HFF-Myc (cell line): ENCODE measurements at regions not wholly inside any gene's neighbourhood (a gene's known extent, or its start where the extent isn't known, plus 50 kb on each side); places are given as distances from the start of the nearest gene placed in this dataset.

ENCODE experiments used
- DNase-seq: peaks from one replicate; pipeline ENCODE4 v3.0.0-alpha.2; 2011; ENCODE audit warnings: low read depth; ENCODE audit errors: extremely low read depth
- H3K4me3 ChIP-seq: replicated peaks from 2 replicates; pipeline ENCODE4 v1.5.1; 2011; ENCODE audit warnings: low read depth, mild to moderate bottlenecking, control low read depth, low read length
- TF ChIP-seq, protein P1 (sequence below): IDR thresholded peaks from 2 replicates; pipeline ENCODE4 v1.5.1; 2012; ENCODE audit warnings: mild to moderate bottlenecking, low read depth, low read length, control low read depth; ENCODE audit errors: missing control alignments

DNA sequence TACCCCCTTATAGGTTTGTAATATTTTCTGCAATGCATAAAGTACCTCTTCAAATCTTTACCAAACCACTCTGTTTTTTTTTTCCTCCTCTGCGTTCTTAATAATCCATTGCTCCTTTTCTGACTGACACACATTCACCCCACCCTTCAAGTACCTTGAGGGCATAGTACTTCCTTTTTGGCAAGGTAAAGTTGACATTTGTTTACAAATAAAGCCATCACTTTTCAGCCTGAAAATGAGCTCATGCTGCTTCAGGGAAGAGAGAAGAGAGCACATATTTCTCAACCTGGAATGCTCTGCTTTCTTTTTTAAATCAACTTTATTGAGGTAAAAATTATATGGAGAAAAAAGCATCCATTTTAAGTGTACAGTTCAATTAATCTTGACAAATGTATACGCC is 113.9 kb downstream of the AGTR2 start:
- no peak overlapping the region for H3K4me3 ChIP-seq
- TF ChIP-seq, protein P1, sequence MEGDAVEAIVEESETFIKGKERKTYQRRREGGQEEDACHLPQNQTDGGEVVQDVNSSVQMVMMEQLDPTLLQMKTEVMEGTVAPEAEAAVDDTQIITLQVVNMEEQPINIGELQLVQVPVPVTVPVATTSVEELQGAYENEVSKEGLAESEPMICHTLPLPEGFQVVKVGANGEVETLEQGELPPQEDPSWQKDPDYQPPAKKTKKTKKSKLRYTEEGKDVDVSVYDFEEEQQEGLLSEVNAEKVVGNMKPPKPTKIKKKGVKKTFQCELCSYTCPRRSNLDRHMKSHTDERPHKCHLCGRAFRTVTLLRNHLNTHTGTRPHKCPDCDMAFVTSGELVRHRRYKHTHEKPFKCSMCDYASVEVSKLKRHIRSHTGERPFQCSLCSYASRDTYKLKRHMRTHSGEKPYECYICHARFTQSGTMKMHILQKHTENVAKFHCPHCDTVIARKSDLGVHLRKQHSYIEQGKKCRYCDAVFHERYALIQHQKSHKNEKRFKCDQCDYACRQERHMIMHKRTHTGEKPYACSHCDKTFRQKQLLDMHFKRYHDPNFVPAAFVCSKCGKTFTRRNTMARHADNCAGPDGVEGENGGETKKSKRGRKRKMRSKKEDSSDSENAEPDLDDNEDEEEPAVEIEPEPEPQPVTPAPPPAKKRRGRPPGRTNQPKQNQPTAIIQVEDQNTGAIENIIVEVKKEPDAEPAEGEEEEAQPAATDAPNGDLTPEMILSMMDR = no peak
- no peak for DNase-seq

DNA sequence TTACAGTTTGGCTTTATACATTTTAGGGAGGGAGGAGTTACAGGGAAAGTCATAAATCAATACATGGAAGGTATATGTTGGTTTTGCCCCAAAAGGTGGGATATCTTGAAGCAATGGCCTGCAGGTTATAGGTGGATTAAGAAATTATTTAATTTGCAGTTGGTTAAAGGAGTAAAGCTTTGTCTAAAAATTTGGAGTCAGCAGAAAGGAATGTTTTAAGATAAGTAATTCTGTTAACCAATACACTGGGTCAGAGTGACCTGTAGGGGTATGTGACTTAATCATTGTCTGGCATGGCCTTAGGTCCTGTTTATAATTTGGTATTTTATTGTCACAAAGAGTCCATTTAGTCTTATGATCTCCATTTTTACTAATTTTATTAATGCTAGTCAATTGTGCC is 115.0 kb downstream of the AGTR2 start:
- H3K4me3 ChIP-seq = no peak overlapping the region
- DNase-seq = no peak
- TF ChIP-seq, protein P1 = no peak

DNA sequence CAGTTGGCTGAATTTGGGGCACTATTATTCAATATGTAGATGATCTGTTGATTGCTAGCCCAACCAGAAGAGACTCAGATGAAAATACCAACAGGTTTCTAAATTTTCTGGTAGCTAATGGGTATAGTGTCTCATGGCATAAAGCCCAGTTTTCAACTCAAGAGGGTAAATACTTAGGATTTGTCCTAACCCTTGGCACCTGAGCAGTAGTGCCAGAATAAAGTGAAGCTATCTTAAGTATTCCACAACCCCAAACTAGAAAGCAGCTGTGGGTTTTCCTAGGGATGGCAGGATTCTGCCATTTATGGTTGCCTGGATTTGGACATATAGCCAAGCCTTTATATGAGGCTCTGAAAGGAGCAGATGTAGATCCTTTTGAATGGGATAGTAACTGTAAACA is 119.0 kb downstream of the AGTR2 start:
- DNase-seq = no peak
- TF ChIP-seq, protein P1 = no peak
- no peak overlapping the region for H3K4me3 ChIP-seq

DNA sequence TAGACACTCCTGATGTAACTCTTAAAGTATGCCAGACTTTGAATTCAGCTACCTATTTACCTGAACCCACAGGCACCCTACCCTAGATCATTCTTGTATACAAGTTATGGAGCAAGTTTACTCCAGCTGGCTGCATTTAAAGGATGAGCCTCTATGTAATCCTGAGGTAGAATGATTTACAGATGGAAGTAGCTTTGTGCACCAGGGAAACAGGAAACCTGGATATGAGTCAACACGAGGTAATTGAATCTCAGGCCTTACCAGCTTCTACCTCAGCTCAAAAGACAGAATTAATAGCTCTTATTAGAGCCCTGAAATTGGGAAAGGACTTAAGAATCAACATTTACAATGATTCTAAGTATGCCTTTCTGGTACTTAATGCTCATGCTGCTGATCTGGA is 119.8 kb downstream of the AGTR2 start:
- TF ChIP-seq, protein P1 = no peak
- DNase-seq = no peak
- H3K4me3 ChIP-seq = no peak overlapping the region

DNA sequence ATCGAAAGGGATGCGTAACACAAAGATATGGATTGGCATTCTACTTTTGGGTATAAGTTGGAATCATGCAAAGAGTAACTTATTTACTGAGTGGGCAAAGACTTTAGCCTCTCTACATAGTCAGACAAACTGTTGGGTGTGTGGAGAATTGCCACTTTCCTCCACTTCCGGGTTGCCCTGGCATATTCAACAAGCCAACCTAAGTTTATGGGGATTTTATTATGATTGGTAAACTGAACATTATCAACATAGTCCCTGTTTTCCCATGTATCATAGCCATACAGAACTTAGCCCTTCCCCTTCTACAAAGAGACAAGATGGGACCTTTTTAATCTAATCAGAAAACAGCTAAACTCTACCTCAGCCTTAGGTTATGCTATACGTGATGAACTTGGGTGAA is 121.6 kb downstream of the AGTR2 start:
- no peak for DNase-seq
- no peak overlapping the region for H3K4me3 ChIP-seq
- TF ChIP-seq, protein P1 = no peak

DNA sequence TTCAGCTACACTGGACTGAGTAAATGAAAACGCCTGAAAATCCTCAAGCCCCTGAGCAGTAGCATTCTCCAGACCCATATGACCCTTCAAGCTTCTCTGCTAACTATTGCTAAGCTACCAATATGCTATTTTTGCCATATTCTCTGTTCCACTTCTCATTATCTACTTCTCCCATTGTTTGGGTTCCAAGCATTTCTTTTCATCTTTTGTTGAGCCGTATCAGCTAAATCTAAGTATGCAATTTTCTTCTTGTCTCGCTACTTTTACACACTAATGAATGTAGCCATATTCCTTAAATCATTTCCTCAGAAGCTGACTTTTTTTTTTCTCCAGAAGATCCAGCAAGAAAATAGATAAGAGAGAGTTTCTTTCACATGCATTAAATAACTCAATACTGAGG is 128.4 kb downstream of the AGTR2 start:
- no peak overlapping the region for H3K4me3 ChIP-seq
- TF ChIP-seq, protein P1 = no peak
- DNase-seq = no peak

DNA sequence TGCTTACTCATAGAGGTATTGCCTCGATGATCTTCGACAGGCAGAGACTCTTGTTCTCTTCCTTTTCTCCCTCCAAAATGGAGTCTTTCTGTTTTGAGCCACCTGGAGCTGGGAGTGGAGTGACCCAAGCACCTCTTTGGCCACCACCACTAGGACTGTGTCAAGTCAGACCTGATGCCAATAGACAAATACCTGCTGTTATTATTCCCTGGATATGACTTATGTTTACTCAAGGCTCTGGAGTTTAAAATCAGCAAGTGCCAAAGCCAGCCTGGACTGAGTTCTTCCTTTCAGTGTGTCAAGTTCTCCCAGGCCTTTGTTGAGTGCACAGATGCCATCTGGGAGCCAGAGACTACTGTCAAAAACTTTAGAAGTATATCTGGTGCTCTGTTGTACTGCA is 130.2 kb upstream of the SLC6A14 start:
- no peak overlapping the region for H3K4me3 ChIP-seq
- TF ChIP-seq, protein P1 = no peak
- DNase-seq = no peak
